ENCODE measurements at regions not wholly inside any gene's neighbourhood (a gene's known extent, or its start where the extent isn't known, plus 50 kb on each side); places are given as distances from the start of the nearest gene placed in this dataset.

GRCh38 chr4:123031664-123032063 lies 109.3 kb upstream of the NUDT6 start:
- no peak for DNase-seq

- no peak for DNase-seq
Observed at GRCh38 chr4:123034023-123034422, 111.6 kb upstream of the NUDT6 start.

- no peak for DNase-seq
Observed at GRCh38 chr4:123035239-123035638, 112.8 kb upstream of the NUDT6 start.

- DNase-seq = no peak
Observed at GRCh38 chr4:123037804-123038203, 115.4 kb upstream of the NUDT6 start.

- no peak for DNase-seq
Observed at GRCh38 chr4:123042095-123042494, 119.7 kb upstream of the NUDT6 start.

- no peak for DNase-seq
Observed at GRCh38 chr4:123043013-123043412, 120.6 kb upstream of the NUDT6 start.

- DNase-seq = no peak
Observed at GRCh38 chr4:123043793-123044425, 121.5 kb upstream of the NUDT6 start.

GRCh38 chr4:123046096-123046495 lies 123.7 kb upstream of the NUDT6 start:
- DNase-seq = no peak

- DNase-seq = no peak
Observed at GRCh38 chr4:123050018-123050417, 127.6 kb upstream of the NUDT6 start.

- no peak for DNase-seq
Observed at GRCh38 chr4:123052007-123052406, 129.6 kb upstream of the NUDT6 start.

- no peak for DNase-seq
Observed at GRCh38 chr4:123055943-123056342, 133.5 kb upstream of the NUDT6 start.

- DNase-seq = no peak
Observed at GRCh38 chr4:123060039-123060770, 137.8 kb upstream of the NUDT6 start.

GRCh38 chr4:123064390-123064789 lies 142.0 kb upstream of the NUDT6 start:
- no peak for DNase-seq

- no peak for DNase-seq
Observed at GRCh38 chr4:123068081-123068480, 145.7 kb upstream of the NUDT6 start.

- DNase-seq = no peak
Observed at GRCh38 chr4:123072060-123072459, 149.7 kb upstream of the NUDT6 start.

- DNase-seq = no peak
Observed at GRCh38 chr4:123073650-123074049, 151.3 kb upstream of the NUDT6 start.

GRCh38 chr4:123077330-123077729 lies 154.9 kb upstream of the NUDT6 start:
- DNase-seq = no peak

GRCh38 chr4:123081971-123082370 lies 159.6 kb upstream of the NUDT6 start:
- DNase-seq = no peak

GRCh38 chr4:123083646-123084045 lies 161.2 kb upstream of the NUDT6 start:
- DNase-seq = no peak

GRCh38 chr4:123088501-123088900 lies 166.1 kb upstream of the NUDT6 start:
- DNase-seq = no peak

GRCh38 chr4:123090886-123091285 lies 168.5 kb upstream of the NUDT6 start:
- DNase-seq = no peak

GRCh38 chr4:123092586-123092985 lies 170.2 kb upstream of the NUDT6 start:
- no peak for DNase-seq

- no peak for DNase-seq
Observed at GRCh38 chr4:123093236-123093635, 170.8 kb upstream of the NUDT6 start.

- no peak for DNase-seq
Observed at GRCh38 chr4:123096038-123096437, 173.6 kb upstream of the NUDT6 start.
